Bronchial epithelial cell (primary cell): ENCODE measurements at regions not wholly inside any gene's neighbourhood (a gene's known extent, or its start where the extent isn't known, plus 50 kb on each side); places are given as distances from the start of the nearest gene placed in this dataset.

Experiments
- DNase-seq: peaks from one replicate; pipeline ENCODE4 v3.0.0-alpha.2; 2010; ENCODE audit warnings: low read depth
- FAIRE-seq: peaks from 2 replicates; lab custom pipeline; 2011; peaks lifted over from hg19 to GRCh38; lab: Jason Lieb, UNC
- H3K27me3 ChIP-seq: 2 replicates; pipeline ENCODE4 v1.5.1; 2011; ENCODE audit warnings: low read length; ENCODE audit not compliant: control insufficient read depth, insufficient read depth
- H3K36me3 ChIP-seq: 2 replicates; pipeline ENCODE4 v1.5.1; 2011; ENCODE audit warnings: low read length; ENCODE audit not compliant: control insufficient read depth, insufficient read depth
- H3K4me3 ChIP-seq: 2 replicates; pipeline ENCODE4 v1.5.1; 2011; ENCODE audit warnings: mild to moderate bottlenecking, low read depth, low read length, control low read depth
- CTCF ChIP-seq: IDR thresholded peaks from 2 replicates; pipeline ENCODE4 v1.5.1; 2011; ENCODE audit warnings: mild to moderate bottlenecking, moderate library complexity, low read length, control low read depth, inconsistent platforms; ENCODE audit not compliant: insufficient read depth, severe bottlenecking

GRCh38 chr1:221633841-221634409 lies 108.0 kb downstream of the DUSP10 start:
- no peak for TF ChIP-seq CTCF
- DNase-seq (no peak), FAIRE-seq (no peak)

GRCh38 chr1:221634606-221635005 lies 107.3 kb downstream of the DUSP10 start:
- Histone ChIP-seq H3K4me3 (no peak overlapping the region), H3K27me3 (no peaks in the 10 kb centered on the region), H3K36me3 (no peaks in the 10 kb centered on the region)
- FAIRE-seq (no peak), DNase-seq (no peak)
- no peak for TF ChIP-seq CTCF

More at GRCh38 chr1:221633841-221634409, 108.0 kb downstream of the DUSP10 start:
- no peaks in the 10 kb centered on the region for H3K36me3 ChIP-seq
- H3K4me3 ChIP-seq = no peak overlapping the region
- no peaks in the 10 kb centered on the region for H3K27me3 ChIP-seq

GRCh38 chr1:221635305-221635704 lies 106.6 kb downstream of the DUSP10 start:
- no peak for TF ChIP-seq CTCF
- no peaks in the 10 kb centered on the region for H3K36me3 ChIP-seq
- H3K27me3 ChIP-seq = no peaks in the 10 kb centered on the region
- DNase-seq (peak; percentile 56), FAIRE-seq (no peak)
- H3K4me3 ChIP-seq = no peak overlapping the region

- DNase-seq = no peak
- peak; percentile 28 for FAIRE-seq
- no peaks in the 10 kb centered on the region for H3K27me3 ChIP-seq
These were observed 105.8 kb downstream of the DUSP10 start for GRCh38 chr1:221636096-221636495.

GRCh38 chr1:221636967-221637366 lies 104.9 kb downstream of the DUSP10 start:
- DNase-seq = no peak
- H3K27me3 ChIP-seq = no peaks in the 10 kb centered on the region
- TF ChIP-seq CTCF = no peak
- no peaks in the 10 kb centered on the region for H3K36me3 ChIP-seq
- H3K4me3 ChIP-seq = no peak overlapping the region
- no peak for FAIRE-seq

More at GRCh38 chr1:221636096-221636495, 105.8 kb downstream of the DUSP10 start:
- no peak for TF ChIP-seq CTCF
- Histone ChIP-seq H3K4me3 (no peak overlapping the region), H3K36me3 (no peaks in the 10 kb centered on the region)

- DNase-seq (peak; percentile 6), FAIRE-seq (no peak)
- Histone ChIP-seq H3K4me3 (no peak overlapping the region), H3K27me3 (no peaks in the 10 kb centered on the region), H3K36me3 (no peaks in the 10 kb centered on the region)
- no peak for TF ChIP-seq CTCF
These were observed 104.2 kb downstream of the DUSP10 start for GRCh38 chr1:221637641-221638041.
